ENCODE measurements at regions not wholly inside any gene's neighbourhood (a gene's known extent, or its start where the extent isn't known, plus 50 kb on each side); places are given as distances from the start of the nearest gene placed in this dataset.

DNA sequence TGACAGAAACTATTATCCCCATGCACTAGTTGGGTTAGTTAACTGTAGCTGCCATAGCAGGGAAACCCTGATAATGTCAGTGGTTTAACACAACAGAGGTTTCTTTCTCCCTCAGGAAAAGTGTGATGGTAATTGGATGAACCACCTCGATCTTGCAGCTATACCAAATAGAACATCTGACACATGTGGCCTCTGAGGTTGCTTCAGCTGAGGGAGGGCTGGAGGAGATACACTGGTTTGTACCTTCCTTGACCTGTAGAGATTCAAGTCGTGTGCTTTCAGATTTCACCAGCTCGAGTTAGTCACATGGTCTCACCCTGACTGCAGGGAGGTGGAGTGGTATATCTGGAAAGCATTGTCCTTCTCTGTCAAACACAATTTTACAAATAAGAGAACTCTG, 147.2 kb upstream of the SFRP2 start:
- H3K4me1 ChIP-seq = peaks cover 18% of the 10 kb centered on the region
- intact Hi-C loops (cut with DNase I; ENCODE audit: low total_unique reads) = no loop called here
- H3K27ac ChIP-seq = no peak overlapping the region
- no peaks in the 10 kb centered on the region for H3K36me3 ChIP-seq (ENCODE audit: low read depth, missing control alignments)
- no peak for DNase-seq
- H3K4me3 ChIP-seq = no peak overlapping the region
- TF ChIP-seq, protein P1, sequence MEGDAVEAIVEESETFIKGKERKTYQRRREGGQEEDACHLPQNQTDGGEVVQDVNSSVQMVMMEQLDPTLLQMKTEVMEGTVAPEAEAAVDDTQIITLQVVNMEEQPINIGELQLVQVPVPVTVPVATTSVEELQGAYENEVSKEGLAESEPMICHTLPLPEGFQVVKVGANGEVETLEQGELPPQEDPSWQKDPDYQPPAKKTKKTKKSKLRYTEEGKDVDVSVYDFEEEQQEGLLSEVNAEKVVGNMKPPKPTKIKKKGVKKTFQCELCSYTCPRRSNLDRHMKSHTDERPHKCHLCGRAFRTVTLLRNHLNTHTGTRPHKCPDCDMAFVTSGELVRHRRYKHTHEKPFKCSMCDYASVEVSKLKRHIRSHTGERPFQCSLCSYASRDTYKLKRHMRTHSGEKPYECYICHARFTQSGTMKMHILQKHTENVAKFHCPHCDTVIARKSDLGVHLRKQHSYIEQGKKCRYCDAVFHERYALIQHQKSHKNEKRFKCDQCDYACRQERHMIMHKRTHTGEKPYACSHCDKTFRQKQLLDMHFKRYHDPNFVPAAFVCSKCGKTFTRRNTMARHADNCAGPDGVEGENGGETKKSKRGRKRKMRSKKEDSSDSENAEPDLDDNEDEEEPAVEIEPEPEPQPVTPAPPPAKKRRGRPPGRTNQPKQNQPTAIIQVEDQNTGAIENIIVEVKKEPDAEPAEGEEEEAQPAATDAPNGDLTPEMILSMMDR (IDR thresholded peaks at IDR 0.05) = no peak
- TF ChIP-seq POLR2A (IDR thresholded peaks at IDR 0.05) = no peak
- 68 to 73% methylated on average over 3 of the region's 3 CpGs for WGBS, 2 donors
- no peaks in the 10 kb centered on the region for H3K9me3 ChIP-seq
- no peaks in the 10 kb centered on the region for H3K27me3 ChIP-seq

DNA sequence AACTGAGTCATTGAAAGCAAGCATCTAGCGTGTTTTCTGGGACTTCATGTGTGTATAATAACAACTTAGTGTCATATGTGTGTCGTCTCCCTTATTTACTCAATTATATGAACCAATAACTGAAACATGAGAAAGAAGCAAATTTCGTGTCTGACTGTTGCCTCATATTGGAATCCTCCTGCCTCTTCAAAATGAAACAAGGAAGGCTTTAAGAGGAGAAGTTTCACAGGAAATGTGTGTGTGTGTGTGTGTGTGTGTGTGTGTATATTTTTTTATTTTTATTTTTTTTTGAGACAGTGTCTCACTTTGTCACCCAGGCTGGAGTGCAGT, 145.8 kb upstream of the SFRP2 start:
- WGBS, 2 donors = 61 to 78% methylated on average over 3 of the region's 3 CpGs
- no peak overlapping the region for H3K4me3 ChIP-seq

DNA sequence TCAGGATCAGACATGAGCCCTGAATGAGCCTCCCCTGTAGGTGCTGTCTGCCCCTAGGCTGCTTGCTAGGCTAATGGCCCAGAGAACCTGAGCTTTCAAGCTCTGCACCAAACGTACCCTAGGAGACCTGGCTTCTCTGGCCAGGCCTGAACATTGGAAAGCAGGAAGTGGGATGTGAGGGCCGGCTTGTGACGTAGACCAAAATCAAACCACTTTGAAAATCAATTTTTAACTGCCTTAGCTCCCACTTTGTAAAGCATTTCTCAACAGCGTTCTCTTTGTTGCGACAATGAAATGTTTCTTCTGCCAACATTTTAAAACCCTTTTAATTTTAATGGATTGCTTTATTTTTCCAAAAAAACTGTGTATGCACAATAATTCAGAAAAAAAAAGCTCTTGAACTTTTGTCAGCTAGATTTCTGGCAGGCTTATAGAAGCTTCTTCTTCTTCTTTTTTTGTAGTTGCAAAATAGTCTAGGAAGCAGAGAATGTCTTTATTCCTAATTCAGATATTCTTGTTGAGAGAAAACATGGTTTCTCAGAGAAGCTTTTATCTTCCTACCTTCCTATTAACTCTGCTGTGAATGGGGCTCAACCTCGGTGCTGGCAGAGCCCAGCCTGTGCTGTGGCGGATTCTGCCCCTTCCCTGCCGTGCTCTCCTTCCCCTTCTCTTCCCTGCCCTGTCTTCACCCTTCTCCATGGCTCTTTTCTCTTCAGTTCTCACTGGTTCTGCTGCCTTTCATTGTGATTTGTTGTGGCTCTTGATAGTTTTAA, 145.2 kb upstream of the SFRP2 start:
- intact Hi-C loops (cut with DNase I; ENCODE audit: low total_unique reads) = no loop called here
- peak overlapping the region; percentile 31 to 84 for H3K27ac ChIP-seq
- TF ChIP-seq POLR2A (IDR thresholded peaks at IDR 0.05) = no peak
- TF ChIP-seq, protein P1 (IDR thresholded peaks at IDR 0.05) = no peak
- DNase-seq = no peak
- H3K4me1 ChIP-seq = peaks cover 18% of the 10 kb centered on the region
- H3K36me3 ChIP-seq (ENCODE audit: low read depth, missing control alignments) = no peaks in the 10 kb centered on the region
- no peak overlapping the region for H3K4me3 ChIP-seq
- 63 to 69% methylated on average over 8 of the region's 8 CpGs for WGBS, 2 donors
- H3K27me3 ChIP-seq = no peaks in the 10 kb centered on the region
- no peaks in the 10 kb centered on the region for H3K9me3 ChIP-seq

More for the DNA sequence above, 145.8 kb upstream of the SFRP2 start:
- TF ChIP-seq, protein P1 (IDR thresholded peaks at IDR 0.05) = no peak
- no peak for TF ChIP-seq POLR2A (IDR thresholded peaks at IDR 0.05)
- Histone ChIP-seq H3K36me3 (ENCODE audit: low read depth, missing control alignments) (no peaks in the 10 kb centered on the region), H3K27me3 (no peaks in the 10 kb centered on the region), H3K27ac (peak overlapping the region; percentile 31 to 84), H3K4me1 (peaks cover 18% of the 10 kb centered on the region), H3K9me3 (no peaks in the 10 kb centered on the region)
- DNase-seq = no peak
- intact Hi-C loops (cut with DNase I; ENCODE audit: low total_unique reads) = no loop called here

DNA sequence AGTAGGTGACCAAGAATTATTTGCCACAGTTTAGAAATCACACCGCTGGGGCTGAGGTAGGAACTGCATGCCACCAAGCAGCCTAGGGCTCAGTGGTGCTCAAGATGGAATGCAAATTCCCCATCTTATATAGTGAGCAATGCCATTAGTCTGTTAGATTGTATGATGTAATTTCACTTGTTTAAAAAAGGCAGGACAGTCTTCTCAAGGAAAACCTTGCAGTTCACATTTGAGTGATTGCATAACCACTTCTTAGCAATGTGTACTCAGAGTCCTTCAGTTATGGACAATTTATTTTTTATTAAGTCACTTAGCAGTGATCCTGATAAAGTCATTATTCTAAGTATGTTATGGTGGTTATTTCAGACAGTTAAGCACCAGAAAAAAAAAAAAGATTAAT, 142.9 kb upstream of the SFRP2 start:
- Histone ChIP-seq H3K4me1 (peaks cover 18% of the 10 kb centered on the region), H3K27me3 (no peaks in the 10 kb centered on the region), H3K4me3 (no peak overlapping the region), H3K9me3 (no peaks in the 10 kb centered on the region), H3K36me3 (ENCODE audit: low read depth, missing control alignments) (no peaks in the 10 kb centered on the region), H3K27ac (no peak overlapping the region)
- intact Hi-C loops (cut with DNase I; ENCODE audit: low total_unique reads) = no loop called here
- 91 to 100% methylated on average over 1 of the region's 1 CpG for WGBS, 2 donors
- DNase-seq = no peak
- TF ChIP-seq, protein P1 (IDR thresholded peaks at IDR 0.05) = no peak

DNA sequence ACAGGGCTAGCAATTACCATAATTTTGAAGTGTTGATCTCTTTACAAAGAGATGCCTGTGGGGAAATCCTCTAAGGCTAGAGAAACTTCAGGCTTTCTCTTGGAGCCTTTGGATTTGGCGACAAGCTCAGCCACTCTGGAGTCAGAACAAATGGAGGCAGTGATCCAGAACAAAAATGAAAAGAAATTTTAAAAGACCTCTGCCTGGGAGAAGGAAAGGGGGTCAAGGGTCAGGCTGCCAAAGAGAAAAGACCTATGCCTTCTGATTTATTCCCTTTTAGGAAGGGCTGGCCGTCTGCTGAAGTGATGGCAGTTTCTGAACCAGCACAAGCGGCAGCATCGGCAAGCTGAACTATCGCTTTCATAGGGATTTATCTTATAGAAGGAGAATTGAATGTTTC, 140.8 kb upstream of the SFRP2 start:
- H3K27ac ChIP-seq = peak overlapping the region in 1 of 2 donors; percentile 44
- no peaks in the 10 kb centered on the region for H3K9me3 ChIP-seq
- TF ChIP-seq POLR2A (IDR thresholded peaks at IDR 0.05) = no peak
- TF ChIP-seq, protein P1 (IDR thresholded peaks at IDR 0.05) = no peak
- intact Hi-C loops (cut with DNase I; ENCODE audit: low total_unique reads) = no loop called here
- H3K4me3 ChIP-seq = no peak overlapping the region
- DNase-seq = no peak
- WGBS, 2 donors = 39 to 44% methylated on average over 5 of the region's 5 CpGs
- H3K36me3 ChIP-seq (ENCODE audit: low read depth, missing control alignments) = no peaks in the 10 kb centered on the region
- H3K4me1 ChIP-seq = peaks cover 10% of the 10 kb centered on the region
- no peaks in the 10 kb centered on the region for H3K27me3 ChIP-seq

All from testis (tissue), 2 donors.